ENCODE measurements at regions not wholly inside any gene's neighbourhood (a gene's known extent, or its start where the extent isn't known, plus 50 kb on each side); places are given as distances from the start of the nearest gene placed in this dataset.
A peak's percentile ranks its signal among the peaks of the same experiment; 100 is the strongest.

GRCh38 chr10:69741252-69741651 is 60.5 kb upstream of the COL13A1 start:
- no peak for DNase-seq

GRCh38 chr10:69741671-69742355 is 59.9 kb upstream of the COL13A1 start:
- DNase-seq = no peak

GRCh38 chr10:69742356-69742695 is 59.4 kb upstream of the COL13A1 start:
- no peak for DNase-seq

- peak; percentile 4 for DNase-seq
Measured at GRCh38 chr10:69742928-69743602, 58.6 kb upstream of the COL13A1 start.

GRCh38 chr10:69744971-69745370 is 56.7 kb upstream of the COL13A1 start:
- DNase-seq = no peak

- no peak for DNase-seq
Measured at GRCh38 chr10:69745698-69746097, 56.0 kb upstream of the COL13A1 start.

- no peak for DNase-seq
Measured at GRCh38 chr10:69747179-69747578, 54.5 kb upstream of the COL13A1 start.

GRCh38 chr10:69748621-69749020 is 53.1 kb upstream of the COL13A1 start:
- no peak for DNase-seq

- DNase-seq = no peak
Measured at GRCh38 chr10:69749178-69750010, 52.3 kb upstream of the COL13A1 start.

- no peak for DNase-seq
Measured at GRCh38 chr10:69750011-69750373, 51.7 kb upstream of the COL13A1 start.

GRCh38 chr10:69750725-69751124 is 51.0 kb upstream of the COL13A1 start:
- no peak for DNase-seq

- DNase-seq = no peak
Measured at GRCh38 chr10:69751214-69751613, 50.5 kb upstream of the COL13A1 start.

Measured in GDM1 (cell line).